HG03442 (cell line): ENCODE measurements at regions not wholly inside any gene's neighbourhood (a gene's known extent, or its start where the extent isn't known, plus 50 kb on each side); places are given as distances from the start of the nearest gene placed in this dataset.
A peak's percentile ranks its signal among the peaks of the same experiment; 100 is the strongest.

Experiments used
- ATAC-seq: cut with Tn5 transposase; IDR thresholded peaks from one replicate; pipeline ENCODE4 v1.9.1; 2021; ENCODE audit warnings: mild to moderate bottlenecking, moderate library complexity; ENCODE audit not compliant: unreplicated experiment

DNA sequence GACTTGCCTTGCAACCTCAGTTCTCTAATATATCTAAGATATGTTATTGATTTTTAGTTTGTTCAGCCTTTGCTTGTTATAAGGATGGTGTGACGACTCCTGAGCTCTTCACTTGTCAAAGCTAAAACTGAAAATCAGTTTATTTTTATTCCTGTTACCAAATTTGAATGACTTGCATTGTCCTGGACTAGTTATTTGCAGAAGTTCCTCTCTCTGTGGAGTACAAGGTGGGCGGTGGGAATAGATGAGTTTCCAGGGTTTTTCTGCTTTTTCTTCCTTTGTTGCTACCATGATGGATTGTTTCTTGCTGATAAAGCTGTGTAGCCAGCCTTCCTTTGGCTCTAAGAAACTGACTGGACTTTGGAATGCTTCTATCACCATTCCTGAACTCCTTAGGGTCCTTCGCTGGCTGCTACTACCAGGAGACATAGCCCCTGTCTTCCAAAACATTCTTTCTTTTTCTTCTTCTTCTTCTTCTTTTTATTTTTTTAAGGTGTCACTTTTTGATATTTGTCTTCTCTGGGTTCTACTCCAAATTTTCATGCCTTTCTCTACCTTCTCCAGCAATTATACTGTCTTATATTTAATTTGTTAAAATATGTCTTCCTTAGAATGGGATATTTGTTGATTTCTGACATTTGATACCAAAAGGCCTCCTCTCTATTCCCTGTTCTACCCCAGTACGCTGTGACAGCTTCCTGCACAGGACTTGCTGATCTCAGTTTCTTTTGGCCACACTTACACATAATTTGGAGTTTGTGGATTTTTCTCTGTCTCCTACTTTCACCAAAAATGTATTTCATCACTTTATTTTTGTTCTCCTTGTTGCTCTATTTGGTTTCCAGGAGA lies 145.1 kb upstream of the THRB start:
- no peak for ATAC-seq

DNA sequence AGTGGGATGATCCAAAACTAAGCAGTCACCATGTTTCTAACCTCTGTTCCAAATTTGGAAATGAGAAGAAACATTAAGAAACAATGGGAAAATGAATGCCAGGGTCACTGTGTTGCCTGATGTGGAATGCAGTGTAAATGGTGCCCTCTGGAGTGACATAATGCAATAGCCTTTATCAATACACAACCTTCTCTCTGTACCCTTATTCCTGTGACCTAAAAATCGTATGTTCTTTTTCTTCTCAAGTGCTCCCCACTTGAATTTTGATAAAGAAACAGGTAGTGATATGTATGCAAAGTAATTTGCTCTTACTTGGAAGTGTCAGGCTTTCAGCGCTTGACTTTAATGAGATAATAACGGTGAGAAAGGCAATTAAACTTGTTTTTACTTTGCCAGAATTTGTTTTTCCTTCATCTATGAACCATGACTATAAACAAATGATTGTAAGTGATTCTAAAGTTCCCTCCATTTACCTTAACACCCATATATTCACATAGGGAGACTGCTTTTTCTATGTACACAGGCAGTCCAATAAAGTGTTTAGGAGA lies 145.8 kb upstream of the THRB start:
- no peak for ATAC-seq

DNA sequence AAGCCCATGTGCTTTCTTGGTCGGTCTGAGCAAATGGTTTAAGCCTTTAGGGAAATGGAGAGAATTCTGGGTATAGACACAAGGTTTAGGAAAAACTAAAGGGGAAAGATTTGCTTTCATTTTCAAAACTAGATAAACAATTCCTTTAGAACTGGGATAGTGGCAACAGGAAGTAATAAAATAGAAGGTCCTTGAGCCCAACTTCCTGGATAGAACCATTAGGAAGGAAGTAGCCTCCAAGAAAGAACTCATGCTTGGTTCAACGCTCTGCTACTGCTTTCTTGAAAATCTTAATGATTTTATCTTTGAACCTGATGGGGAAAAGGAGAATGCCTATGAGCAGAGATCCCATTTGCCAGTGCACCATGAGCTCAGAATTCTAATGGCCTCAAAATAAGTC lies 147.0 kb upstream of the THRB start:
- no peak for ATAC-seq

DNA sequence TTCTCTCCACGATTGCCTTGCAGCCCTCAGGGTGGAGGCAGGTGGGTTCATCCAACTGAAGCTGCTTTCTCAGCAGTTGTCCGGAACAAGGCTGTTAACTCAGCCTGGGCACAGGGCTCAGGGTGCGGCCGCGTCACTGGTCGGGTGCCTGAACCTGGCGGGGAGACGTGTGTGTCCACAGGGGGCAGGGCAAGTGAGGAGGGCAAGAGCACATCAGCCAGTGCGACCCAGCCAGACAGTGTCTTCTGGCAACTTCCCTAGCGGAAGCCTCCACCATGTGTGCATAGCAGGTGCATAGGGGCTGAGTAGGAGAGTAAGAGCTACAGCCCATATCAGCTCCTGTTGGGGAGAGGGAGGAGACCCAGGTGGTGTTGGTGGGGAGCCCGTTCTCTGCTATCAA lies 150.4 kb upstream of the THRB start:
- no peak for ATAC-seq

DNA sequence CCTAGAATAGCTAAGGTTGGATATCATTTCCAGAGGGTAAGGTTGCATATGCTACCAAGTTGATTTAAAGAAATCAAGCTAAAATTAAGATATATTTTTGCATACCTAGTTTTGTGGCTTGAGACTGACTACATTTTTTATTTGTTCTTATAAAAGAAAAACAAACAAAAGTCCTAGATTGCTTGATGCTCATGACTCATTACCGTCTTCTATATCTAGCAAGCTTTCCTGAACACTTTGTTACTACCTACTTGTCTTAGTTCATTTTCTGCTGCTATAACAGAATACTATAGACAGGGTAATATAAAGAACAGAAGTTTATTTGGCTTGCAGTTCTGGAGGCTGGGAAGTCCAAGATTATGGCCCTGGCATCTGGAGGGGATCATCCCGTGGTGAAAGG lies 152.1 kb upstream of the THRB start:
- no peak for ATAC-seq

DNA sequence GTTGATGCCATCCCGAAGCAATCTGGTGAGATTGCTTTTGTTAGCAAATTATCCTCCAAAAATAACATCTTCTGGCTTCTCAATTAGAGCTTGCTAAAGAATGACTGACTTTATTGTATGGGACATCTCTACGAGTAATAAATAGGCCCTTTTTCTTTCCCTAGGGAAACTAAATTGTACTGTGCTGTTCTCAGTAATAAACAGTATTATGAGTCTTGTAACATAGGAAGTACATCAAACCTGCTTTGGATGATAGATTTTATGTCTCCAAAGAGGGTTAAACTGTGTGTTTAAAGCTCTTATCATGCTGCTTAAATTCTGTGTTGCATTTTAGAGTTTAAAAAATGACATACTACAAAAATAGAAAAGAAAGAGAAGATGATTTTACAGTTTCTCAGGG lies 153.4 kb upstream of the THRB start:
- no peak for ATAC-seq

DNA sequence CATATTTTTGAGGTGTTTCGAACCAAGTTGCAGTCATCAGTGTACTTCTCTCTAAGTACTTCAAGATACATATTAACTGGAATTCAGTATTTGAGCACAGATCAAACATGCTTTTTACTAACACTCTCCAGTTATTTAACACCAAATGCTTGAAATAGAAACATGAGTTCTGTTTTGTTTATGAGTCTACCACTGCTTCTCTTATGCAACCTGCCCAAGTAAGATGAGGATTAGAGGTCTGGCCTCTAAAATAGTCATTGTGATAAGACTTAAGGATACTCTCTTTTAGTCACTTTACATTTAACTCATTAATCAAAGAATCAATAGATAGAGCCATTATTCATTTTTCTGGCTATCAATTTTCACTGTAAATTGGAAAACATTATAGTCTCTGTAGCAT lies 156.2 kb upstream of the THRB start:
- ATAC-seq, result no peak

DNA sequence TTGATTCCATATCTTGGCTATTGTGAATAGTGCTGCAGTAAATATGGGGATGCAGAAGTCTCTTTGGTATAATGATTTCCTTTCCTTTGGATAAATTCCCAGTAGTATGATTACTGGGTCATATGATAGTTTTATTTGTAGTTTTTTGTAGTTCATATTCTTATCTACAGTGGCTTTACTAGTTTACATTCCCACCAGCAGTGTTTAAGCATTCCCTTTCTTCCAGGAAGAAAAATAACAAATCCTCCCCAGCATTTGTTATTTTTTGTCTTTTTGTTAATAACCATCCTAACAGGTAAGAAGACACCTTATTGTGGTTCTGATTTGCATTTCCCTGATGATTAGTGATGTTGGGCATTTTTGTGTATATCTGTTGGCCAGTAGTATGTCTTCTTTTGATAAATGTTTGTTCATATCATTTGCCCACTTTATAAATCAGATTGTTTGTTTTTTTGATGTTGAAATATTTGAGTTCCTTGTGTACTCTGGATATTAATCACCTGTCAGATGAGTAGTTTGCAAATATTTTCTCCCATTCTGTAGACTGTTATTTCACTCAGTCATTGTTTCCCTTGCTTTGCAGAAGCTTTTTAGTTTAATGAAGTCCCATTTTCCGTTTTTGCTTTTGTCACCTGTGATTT lies 163.3 kb upstream of the THRB start:
- ATAC-seq, result no peak

DNA sequence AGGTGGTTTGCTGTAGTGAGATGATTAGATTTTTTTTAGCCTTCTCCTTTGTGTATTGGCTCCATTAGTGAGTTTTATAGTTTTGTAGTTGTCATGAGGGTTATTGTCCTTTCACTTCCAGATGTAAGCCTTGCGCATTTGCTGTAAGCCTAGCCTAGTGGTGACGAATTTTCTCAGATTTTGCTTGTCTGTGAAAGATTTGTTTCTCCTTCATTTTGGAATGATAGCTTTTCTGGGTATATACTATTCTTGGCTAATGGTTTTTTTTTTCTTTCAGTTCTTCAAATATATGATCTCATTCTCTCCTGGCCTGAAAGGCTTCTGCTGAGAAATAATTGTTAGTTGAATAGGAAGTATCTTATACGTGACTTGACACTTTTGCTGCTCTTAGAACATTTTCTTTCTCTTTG lies 166.5 kb upstream of the THRB start:
- ATAC-seq, result no peak

DNA sequence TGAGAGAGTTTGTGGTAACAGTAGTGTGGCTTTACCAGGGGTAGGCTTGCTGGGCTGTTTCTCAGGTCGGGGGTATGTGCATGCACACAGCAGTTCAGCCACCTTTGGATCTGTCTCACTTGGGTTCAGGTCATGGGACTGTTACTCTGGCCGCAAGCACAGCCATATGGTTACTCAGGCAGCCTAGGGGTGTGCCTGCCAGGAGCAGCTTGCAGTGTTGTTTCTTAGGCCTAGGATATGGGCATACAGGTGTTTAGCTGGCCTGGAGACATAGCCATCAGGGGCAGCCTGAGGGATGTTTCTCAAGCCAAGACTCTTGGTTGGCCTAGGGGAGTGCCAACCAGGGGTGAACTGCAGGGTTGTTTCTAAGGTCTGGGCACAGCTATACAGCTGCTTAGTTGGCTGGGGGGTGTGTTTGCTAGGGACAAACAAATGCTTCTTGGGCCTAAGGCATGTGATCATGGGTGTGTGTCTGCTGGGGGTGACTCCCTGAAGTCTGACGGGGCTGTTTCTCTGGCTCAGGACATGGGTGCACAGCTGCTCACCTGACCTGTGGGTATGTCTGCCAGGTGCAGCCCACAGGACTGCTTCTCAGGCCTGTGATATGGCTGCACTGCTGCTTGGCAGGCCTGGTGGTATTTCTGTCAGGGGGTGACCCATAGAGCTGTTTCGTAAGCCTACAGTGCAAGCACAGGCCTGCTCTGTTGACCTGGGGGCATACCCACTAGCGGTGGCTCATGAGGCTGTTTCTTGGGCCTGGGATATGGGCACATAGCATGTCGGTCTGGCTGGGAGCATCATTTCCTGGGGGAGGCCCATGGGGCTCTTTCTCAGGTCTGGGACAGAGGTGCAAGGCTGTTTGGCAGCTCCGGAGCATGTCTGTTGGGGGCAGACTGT lies 168.0 kb upstream of the THRB start:
- ATAC-seq, result no peak

DNA sequence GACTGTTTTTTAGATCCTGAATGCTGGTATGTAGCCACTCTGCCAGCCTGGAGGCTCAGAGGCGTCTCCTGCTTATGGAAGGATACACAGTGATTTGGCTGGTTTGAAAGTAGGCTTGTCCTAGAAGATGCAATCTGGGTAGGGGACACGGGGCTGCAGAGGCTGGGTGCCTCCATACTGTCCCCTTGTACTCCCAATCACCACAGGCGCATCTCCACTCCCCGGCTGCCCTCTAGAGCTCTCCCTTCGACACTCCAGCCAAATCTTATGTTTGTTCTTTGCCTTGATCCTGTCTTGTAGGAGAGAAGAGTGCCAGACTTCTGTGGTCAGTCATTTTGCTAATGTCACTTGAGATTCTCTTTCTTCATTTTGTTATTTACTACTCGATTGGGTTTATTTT lies 168.8 kb upstream of the THRB start:
- no peak for ATAC-seq

DNA sequence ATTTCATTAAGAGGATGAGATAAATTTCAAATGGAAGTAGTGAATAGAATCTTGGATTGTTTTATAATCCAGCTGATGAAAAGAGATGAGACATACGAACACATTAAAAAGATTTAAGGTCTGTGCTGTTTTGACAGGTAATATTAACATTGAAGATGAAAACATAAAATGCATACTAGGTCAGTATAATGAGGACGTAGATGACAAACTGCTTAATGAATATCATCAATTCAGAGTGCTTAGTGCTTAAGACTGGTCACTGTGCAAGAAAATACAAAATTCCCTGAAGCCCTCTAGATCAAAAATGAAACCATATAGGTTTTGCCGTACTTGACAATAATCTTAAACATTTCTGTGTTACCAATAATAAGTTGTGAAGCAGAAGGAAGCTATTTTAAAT lies 173.4 kb upstream of the THRB start:
- no peak for ATAC-seq

DNA sequence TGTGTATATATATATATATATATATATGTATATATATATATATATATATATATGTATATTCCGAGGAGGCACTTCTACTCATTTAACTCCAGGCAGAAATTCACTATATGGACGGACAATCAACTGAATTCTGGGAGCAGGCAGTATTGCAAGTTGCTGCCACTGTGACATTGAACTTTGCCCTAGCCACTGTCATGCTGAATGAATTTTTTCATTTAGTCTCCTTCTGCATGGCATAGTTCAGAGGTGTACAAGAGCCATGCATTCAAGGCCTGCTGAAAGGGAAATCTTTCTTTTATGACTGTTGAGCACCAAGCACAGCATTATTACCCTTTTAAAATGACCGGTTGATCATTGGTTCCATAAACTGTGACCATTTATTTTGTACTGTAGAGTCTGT lies 176.2 kb upstream of the THRB start:
- ATAC-seq, result no peak

DNA sequence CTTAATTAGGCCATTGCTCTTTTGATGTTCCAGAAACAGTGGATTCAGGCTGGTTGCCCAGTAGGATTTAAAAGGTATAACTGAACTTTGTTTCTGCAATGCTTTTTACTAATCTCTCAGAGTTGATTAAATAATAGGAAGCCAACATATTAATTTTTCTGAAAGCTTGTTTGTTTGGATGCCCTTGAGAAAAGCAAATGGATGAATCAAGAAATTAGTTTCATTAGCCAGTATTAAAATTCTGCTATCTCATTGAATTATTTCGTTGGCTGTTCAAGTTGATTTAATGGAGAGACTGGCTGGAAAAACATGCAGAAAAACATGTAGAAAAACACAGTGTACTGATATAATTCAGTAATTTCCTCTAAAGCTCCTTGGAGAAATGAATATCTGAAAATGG lies 178.9 kb upstream of the THRB start:
- no peak for ATAC-seq

DNA sequence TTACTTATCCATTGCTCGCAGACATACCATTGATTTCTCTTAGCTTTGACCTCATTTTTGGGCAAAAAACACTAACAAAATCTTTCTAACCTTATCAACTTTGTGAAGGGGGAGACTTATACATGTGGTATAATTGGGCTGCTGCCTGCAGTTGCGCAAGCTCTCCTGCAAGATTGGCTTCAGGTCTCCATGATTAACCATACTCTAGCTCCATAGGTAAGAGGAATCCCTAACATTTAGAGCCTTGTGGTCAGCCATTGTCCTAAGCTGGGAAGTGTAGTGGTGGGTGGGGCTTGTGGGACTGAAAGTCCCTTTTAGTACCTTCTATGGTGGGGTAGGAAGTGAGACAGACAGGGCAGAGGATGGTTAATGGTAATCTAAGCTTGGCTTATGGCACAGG lies 179.6 kb upstream of the THRB start:
- ATAC-seq, result no peak

DNA sequence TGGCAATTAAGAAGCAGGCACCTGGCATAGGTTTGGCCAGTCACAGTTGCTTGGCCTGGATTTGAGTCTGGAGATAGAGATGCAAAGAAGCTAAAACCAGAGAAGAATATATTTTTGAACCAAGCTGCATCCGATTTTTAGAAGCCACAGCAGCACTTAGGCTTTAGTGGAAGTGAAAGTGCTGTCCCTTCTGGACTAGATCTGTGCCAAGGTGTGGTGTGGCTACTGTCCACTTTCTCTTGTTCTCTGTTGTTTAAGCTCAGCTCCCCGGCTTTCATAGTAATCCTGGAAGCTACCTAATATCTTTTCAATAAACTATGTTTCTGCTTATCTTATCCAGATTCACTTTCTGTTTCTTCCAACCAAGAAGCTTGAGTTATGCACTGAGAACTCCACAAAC lies 183.4 kb upstream of the THRB start:
- ATAC-seq, result peak; percentile 37

DNA sequence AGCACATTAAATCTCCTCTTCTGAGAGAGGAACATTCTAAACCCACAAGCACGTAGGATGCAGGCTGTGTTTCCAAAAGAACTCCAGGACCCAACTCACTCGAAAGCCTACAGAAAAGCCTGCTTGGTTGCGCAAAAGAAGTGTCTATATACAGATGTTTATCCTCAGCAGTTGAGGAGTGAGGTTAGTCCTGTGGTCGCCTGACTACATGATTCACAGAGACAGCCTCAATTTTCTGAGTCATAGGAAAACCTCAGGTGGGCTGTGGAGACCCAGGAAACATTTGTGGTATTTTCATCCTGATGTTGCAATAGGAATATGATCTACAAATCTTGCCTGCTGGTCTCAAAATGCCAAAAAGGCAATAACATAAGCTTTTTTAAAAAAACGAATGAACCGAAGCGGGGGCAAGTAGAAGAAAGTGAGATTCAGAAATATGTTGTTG lies 183.8 kb upstream of the THRB start:
- ATAC-seq, result peak; percentile 49

DNA sequence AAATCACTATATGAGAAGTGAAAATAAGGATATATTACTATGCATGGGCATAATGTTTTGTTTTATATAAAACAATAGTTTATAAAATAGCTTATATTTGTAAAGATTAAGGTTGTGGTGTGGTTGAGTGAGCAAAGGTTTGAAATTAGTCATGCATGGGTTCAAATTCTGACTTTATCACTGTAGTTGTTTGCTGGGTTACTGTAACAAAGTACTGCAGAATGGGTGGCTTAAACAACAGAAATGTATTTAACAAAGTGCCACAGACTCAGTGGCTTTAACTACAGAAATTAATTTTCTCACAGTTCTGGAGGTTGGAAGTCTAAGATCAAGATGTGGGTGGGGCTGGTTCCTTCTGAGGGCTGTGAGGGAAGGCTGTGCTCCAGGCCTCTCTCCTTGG lies 184.8 kb upstream of the THRB start:
- no peak for ATAC-seq

DNA sequence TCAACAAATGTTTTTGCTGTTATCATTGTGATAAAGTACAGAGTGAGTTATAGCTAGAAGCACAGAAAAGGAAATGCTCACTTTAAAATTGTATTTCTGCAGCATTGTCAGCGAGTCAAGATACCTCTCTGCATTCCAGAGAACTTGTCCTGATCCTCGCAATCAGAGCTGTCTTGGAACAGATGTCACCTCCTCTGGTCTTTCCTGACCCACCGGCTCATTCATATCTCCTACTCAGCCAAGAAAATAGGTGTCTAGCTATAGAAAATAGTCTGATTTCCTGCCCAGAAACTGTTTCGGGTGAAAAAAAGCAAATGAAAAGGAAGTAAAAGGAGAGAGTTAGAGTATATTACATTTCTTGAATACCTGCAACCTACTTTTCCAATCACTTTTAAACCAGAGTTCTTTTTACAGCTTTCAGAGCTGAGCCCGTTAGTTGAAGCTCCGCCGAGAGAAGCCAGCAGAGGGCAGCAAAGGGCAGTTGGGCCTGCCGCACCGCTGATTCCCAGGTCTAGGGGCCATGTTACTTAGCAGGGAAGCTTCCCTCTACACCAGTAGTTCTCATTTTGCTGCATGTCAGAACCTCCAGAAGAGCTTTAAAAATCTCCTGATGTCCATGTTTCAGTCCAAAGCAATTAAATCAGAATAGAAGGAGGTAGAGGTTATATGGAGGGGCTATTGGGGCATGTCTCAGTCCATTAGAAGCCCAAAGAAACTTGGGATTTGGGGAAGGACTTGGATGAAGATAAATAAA lies 185.7 kb upstream of the THRB start:
- ATAC-seq, result peak; percentile 80

DNA sequence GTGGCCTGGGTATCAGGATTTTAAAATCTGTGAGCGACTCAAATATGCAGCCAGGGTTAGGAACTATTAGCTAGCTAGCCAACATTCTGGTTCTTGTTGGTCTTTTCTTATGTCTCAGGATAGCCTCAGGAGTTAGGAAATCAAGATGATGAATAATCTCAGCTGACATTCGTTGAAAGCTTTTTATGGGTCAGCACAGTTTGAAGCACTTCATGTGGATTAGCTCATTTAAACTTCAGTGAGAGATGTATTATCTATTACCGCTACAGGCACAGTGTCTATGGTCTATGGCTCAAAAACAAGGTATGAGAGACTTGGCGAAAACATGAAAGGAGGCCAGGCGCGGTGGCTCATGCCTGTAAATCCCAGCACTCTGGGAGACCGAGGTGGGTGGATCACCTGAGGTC lies 187.5 kb upstream of the THRB start:
- ATAC-seq, result no peak

DNA sequence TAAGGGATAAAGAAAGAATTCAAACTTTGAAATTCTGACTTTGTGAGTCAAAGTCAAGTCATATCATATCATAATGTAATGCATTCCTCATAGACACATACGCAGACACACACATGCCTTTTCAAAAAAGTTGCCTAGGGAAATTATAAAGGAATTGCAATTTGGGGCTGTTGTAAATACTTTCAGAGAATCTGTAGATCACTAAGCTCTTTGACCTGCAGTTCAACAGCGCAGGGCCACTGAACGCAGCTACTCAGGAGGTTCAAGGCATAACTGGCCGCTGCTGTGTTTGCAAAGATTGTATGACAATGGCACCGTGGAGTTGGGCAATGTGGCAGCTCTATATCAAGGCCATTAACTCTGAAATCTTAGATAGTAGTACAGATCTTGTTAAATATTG lies 188.4 kb upstream of the THRB start:
- no peak for ATAC-seq
